ENCODE measurements at regions not wholly inside any gene's neighbourhood (a gene's known extent, or its start where the extent isn't known, plus 50 kb on each side); places are given as distances from the start of the nearest gene placed in this dataset.
"Not testable (repeated sequence)": the region's sequence is repeated elsewhere in the genome, so short reads cannot be mapped to it uniquely, and the experiment has no call there.

DNA sequence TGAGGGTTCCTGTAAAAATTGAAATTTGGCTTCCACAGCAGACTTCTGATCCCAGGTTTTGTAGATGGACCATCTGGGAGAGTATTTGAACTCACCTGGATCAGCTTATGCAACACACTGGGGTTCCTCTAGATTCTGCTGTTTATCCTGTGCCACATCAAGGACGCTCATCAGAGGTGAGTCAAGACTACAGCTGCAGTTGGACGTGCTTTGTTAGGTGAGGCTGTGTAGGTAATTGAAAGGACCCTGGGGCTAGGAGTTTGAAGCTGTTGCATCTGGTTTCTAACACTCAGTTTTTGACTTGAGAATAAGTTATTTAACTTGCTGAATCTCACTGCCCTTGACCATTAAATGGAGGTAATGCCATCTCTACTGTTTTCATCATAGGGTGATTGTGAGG is 394.2 kb downstream of the EDEM1 start:
- H3K9me3 Mint-ChIP-seq = no peaks in the 10 kb centered on the region
- no peaks in the 10 kb centered on the region for H3K4me1 Mint-ChIP-seq
- no peaks in the 10 kb centered on the region for H3K36me3 Mint-ChIP-seq
- no peak overlapping the region for H3K27ac Mint-ChIP-seq
- peaks cover 7% of the 10 kb centered on the region for H3K27me3 Mint-ChIP-seq
- H3K4me3 Mint-ChIP-seq = no peak overlapping the region

DNA sequence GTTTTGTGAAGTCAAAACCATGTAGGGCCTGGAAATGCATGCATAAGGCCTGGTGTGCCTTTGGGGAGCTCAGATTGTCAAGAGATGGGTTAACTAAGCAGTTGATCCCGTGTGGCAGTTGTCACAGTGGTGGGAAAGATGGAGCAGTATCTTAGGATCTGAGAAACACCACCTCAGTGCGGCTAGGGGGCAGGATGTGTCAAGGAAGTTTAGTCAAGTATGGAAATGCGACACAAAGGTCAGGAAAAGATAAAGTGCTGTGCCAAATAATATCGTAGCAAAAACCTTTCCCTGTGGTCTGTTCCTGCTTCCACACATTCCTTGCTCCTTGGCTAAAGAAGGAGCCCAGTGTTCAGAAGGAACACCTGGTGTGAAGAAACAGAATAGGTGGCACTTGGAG is 396.4 kb downstream of the EDEM1 start:
- no peak overlapping the region for H3K27ac Mint-ChIP-seq
- no peak overlapping the region for H3K4me3 Mint-ChIP-seq
- no peaks in the 10 kb centered on the region for H3K9me3 Mint-ChIP-seq
- peaks cover 7% of the 10 kb centered on the region for H3K27me3 Mint-ChIP-seq
- no peaks in the 10 kb centered on the region for H3K4me1 Mint-ChIP-seq
- no peaks in the 10 kb centered on the region for H3K36me3 Mint-ChIP-seq

DNA sequence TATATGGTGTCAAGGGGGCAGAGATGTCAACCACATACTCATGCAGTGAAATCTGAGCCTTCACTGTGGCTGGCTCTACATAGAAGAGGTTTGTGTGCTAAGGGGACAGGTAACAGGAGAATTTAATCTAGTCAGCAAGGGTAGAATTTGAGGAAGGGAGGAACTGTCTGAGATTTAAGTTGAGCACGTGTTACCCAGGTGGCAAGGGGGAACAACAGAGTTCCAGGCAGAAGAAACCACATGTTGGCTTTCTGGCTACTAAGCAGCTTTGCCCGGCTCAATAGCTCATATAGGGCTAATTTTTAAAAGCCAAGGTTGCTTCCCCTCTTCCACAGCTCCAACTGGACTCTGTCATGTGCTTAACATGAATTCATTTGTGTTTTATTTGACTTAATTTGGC is 397.6 kb downstream of the EDEM1 start:
- Mint-ChIP-seq H3K27me3 (peaks cover 7% of the 10 kb centered on the region), H3K4me3 (no peak overlapping the region), H3K4me1 (no peaks in the 10 kb centered on the region), H3K9me3 (no peaks in the 10 kb centered on the region), H3K36me3 (no peaks in the 10 kb centered on the region), H3K27ac (no peak overlapping the region)

DNA sequence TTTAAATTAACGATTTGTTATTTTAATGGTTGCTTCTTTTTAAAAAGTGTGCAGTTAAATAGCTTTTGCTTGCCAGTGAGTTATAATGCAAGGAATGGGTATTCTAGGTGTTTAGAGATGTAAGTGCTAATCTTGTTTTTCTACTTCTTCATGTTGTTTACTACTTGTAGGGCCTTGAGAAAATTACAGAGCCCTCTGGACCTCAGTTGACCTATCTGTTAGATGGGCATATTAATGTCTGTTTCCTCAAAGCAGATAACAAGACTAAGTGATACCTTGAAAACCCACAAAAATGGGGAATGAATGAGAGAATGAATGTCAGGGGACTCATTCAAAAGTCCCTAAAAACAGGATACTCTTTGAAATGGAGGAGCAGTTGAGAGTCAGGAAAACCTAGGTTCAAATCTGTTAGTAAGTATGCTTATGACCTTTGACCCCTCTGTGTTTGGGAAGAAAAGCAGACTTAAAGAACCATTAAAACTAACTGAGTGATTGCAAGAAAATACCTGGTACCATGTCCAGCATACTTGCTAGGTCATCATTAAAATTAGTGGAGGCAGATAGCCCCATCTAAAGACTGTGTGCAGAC is 419.5 kb downstream of the EDEM1 start:
- Mint-ChIP-seq H3K36me3 (no peaks in the 10 kb centered on the region), H3K4me1 (no peaks in the 10 kb centered on the region), H3K9me3 (peaks cover 15% of the 10 kb centered on the region), H3K27me3 (no peaks in the 10 kb centered on the region), H3K4me3 (no peak overlapping the region), H3K27ac (no peak overlapping the region)

DNA sequence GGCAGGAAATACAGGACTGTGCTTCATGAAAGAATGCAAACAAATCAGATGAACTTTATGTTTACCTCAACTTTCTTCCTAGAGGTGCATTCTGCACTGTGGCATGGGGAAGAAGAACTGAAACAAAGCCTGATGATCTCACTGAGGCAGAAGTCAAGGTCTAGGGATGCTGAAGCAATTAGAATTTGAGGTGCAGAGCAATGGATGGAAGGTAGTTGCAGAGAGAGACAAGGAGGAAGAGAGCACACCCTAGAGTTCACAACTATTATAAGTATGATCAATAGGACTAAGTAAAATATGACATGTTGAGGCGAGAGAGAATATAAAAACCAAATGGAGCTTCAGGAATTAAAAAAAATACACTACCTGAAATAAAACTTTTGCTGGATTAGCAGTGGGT is 420.1 kb downstream of the EDEM1 start:
- H3K36me3 Mint-ChIP-seq = no peaks in the 10 kb centered on the region
- H3K4me1 Mint-ChIP-seq = no peaks in the 10 kb centered on the region
- H3K27ac Mint-ChIP-seq = no peak overlapping the region

DNA sequence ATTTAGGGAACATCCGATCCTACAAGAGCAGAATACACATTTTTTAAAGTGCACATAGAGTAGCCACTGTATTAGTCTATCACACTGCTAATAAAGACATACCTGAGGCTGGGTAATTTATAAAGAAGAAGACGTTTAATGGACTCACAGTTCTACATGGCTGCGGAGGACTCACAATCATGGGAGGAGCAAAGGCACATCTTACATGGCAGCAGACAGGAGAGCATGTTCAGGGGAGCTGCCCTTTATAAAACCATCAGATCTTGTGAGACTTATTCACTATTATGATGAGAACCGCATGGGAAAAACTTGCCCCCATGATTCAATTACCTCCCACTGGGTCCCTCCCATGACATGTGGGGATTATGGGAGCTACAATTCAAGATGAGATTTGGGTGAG is 421.5 kb downstream of the EDEM1 start:
- not testable (repeated sequence) for H3K36me3 Mint-ChIP-seq, H3K27me3 Mint-ChIP-seq, H3K9me3 Mint-ChIP-seq, H3K4me1 Mint-ChIP-seq, H3K4me3 Mint-ChIP-seq, H3K27ac Mint-ChIP-seq

More for the DNA sequence above, 420.1 kb downstream of the EDEM1 start:
- Mint-ChIP-seq H3K9me3 (peaks cover 9% of the 10 kb centered on the region), H3K27me3 (no peaks in the 10 kb centered on the region), H3K4me3 (no peak overlapping the region)

DNA sequence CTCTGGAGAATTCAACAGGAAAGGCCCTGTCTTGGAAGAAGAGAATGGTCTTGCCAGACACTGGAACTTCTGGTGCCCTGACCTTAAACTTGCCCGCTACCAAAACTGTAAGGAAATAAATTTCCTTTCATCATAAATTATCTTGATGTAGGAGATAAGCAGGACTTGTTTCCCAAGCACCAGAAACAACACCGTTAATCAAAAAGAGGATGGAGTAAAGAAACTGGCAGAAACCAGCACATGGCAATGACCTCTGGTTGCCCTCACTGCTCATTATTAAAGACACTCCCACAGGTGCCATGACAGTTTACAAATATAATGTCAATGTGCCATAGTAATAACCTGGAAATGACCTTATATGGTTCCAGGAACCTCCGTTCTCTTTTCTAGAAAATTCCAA is 426.1 kb downstream of the EDEM1 start:
- no peaks in the 10 kb centered on the region for H3K36me3 Mint-ChIP-seq
- H3K4me3 Mint-ChIP-seq = no peak overlapping the region
- no peak overlapping the region for H3K27ac Mint-ChIP-seq
- no peaks in the 10 kb centered on the region for H3K27me3 Mint-ChIP-seq
- no peaks in the 10 kb centered on the region for H3K4me1 Mint-ChIP-seq
- peaks cover 13% of the 10 kb centered on the region for H3K9me3 Mint-ChIP-seq

DNA sequence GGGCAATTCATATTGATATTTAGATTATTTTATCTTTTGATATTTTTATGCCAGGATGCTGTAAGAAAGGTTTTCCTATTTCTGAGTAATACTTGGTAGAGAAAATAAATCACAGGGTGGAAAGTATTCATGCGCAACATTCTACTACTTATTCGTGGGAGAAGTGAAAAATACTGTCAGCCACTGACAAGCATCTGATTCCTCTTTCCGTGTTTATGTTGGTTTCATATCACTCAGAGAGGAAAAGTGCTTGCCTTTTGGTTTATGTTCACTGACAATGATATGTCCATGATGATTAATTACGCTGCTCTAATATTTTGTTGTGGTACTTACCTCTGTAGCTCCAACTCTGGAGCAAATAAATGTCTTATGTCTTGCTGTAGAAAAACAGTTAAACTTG is 429.4 kb downstream of the EDEM1 start:
- no peaks in the 10 kb centered on the region for H3K36me3 Mint-ChIP-seq
- peaks cover 14% of the 10 kb centered on the region for H3K9me3 Mint-ChIP-seq
- H3K27ac Mint-ChIP-seq = no peak overlapping the region
- H3K4me1 Mint-ChIP-seq = no peaks in the 10 kb centered on the region
- no peak overlapping the region for H3K4me3 Mint-ChIP-seq
- H3K27me3 Mint-ChIP-seq = no peaks in the 10 kb centered on the region

DNA sequence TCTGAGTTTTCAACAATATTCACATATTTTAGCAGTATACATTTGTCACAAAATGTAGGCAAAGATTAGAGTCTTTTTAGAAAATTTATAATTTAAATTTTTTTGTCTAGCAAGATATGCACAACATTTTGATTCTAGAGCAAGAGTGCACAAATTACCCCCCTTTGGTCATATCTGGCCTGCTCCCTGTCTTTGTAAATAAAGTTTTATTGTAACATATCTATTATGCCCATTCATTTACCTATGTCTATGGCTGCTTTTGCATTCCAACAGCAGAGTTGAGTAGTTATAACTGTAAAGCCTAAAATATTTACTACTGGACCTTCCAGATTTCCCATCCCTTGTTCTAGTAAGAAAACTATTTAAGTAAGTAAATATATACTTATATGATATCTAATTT is 430.7 kb downstream of the EDEM1 start:
- H3K27me3 Mint-ChIP-seq = no peaks in the 10 kb centered on the region
- H3K36me3 Mint-ChIP-seq = no peaks in the 10 kb centered on the region
- H3K4me1 Mint-ChIP-seq = no peaks in the 10 kb centered on the region
- peaks cover 18% of the 10 kb centered on the region for H3K9me3 Mint-ChIP-seq
- no peak overlapping the region for H3K27ac Mint-ChIP-seq
- H3K4me3 Mint-ChIP-seq = no peak overlapping the region

DNA sequence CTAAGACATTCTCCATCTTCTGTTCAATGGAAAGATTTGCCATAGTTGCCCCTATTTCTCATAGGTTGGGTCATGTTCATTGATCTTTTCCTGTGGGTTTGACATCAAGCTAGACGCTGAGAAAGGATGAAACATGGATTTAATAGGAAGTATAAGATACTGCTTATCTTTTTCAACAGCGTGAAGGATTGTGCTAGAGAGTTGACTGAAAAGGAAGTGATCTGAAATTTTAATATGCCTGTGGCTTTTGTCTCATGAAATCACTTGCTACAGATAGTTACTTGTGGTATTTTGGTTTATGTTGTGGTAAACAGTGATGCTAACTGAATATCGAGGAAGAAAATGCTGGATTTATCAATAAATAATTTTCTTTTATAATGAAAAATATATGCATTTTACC is 442.9 kb downstream of the EDEM1 start:
- Mint-ChIP-seq H3K27me3 (no peaks in the 10 kb centered on the region), H3K36me3 (no peaks in the 10 kb centered on the region), H3K4me1 (no peaks in the 10 kb centered on the region), H3K9me3 (peaks cover 10% of the 10 kb centered on the region), H3K4me3 (no peak overlapping the region), H3K27ac (no peak overlapping the region)

DNA sequence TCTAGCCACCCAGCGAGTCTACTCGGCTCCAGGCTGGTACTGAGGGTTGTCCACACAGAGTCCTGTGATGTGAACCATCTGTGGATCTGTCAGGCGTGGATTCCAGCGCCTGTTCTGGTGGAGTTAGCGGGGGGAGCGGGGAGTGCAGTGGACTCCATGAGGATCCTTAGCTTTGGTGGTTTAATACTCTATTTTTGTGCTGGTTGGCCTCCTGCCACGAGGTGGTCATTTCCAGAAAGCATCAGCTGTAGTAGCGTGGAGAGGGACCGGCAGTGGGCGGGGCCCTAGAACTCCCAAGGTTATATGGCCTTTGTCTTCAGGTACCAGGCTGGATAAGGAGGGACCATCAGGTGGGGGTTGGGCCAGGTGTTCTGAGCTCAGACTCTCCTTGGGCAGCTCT is 446.5 kb downstream of the EDEM1 start:
- no peak overlapping the region for H3K4me3 Mint-ChIP-seq
- no peaks in the 10 kb centered on the region for H3K9me3 Mint-ChIP-seq
- H3K27ac Mint-ChIP-seq = no peak overlapping the region
- no peaks in the 10 kb centered on the region for H3K27me3 Mint-ChIP-seq
- H3K36me3 Mint-ChIP-seq = no peaks in the 10 kb centered on the region
- no peaks in the 10 kb centered on the region for H3K4me1 Mint-ChIP-seq

DNA sequence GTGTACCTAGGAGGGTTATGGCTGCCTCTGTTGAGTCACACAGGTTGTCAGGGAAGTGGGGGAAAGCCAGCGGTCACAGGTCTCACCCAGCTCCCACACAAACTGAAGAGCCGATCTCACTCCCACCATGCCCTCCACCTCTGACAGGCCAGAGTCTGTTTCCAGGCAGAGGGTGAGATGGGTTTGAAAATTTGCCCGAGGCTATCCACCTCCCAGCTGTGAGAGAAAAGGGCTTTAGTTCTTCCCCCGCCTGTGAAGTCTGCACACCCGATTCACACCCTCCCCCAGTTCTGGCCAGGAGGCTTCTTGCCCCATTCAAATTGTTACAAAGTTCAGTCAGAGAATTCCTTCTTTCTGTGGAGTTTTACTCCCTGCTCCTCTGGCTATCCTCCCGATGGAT is 446.9 kb downstream of the EDEM1 start:
- Mint-ChIP-seq H3K27me3 (no peaks in the 10 kb centered on the region), H3K27ac (no peak overlapping the region), H3K4me3 (no peak overlapping the region), H3K4me1 (no peaks in the 10 kb centered on the region), H3K36me3 (no peaks in the 10 kb centered on the region), H3K9me3 (no peaks in the 10 kb centered on the region)

DNA sequence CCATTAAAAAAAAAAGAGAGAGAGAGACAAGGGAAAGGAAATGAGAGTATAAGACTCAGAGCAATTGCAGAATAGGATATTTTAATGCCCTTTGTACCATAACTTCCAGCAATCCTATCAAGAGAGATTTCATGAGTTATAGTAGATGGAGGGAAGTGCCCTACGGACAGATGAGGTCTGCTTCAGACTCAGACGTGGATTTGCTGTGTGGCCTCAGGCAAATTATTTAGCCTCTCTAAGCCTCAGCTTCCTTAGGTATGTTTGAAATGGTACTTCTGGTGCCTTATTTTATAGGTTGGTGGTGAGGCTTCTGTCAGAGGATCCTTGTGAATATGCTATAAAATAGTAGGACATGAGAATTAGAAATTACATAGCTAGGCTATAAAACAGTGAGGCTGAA is 448.2 kb downstream of the EDEM1 start:
- H3K36me3 Mint-ChIP-seq = no peaks in the 10 kb centered on the region
- no peak overlapping the region for H3K27ac Mint-ChIP-seq
- no peaks in the 10 kb centered on the region for H3K4me1 Mint-ChIP-seq
- no peak overlapping the region for H3K4me3 Mint-ChIP-seq
- no peaks in the 10 kb centered on the region for H3K9me3 Mint-ChIP-seq
- no peaks in the 10 kb centered on the region for H3K27me3 Mint-ChIP-seq

DNA sequence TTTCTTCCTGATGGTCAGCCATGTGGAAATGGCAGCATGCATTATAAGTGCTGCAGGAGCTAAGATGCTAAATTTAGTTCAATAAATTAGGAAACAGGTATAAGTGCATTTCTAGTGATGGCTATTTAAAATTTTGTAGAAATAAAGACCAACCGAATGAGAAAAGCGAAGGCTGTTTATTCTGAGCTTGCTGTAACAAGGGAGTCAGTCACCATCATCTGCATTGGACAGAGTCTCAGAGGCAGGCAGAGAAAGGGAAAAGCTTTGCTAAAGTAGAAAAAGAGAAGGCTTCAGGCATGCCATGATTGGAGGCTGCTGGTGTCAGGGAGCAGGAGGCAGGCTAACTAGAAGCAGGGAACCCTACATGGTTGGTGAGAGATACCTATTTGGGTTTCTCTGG is 451.0 kb downstream of the EDEM1 start:
- no peaks in the 10 kb centered on the region for H3K36me3 Mint-ChIP-seq
- H3K4me1 Mint-ChIP-seq = no peaks in the 10 kb centered on the region
- no peak overlapping the region for H3K4me3 Mint-ChIP-seq
- H3K27ac Mint-ChIP-seq = no peak overlapping the region
- H3K9me3 Mint-ChIP-seq = no peaks in the 10 kb centered on the region
- no peaks in the 10 kb centered on the region for H3K27me3 Mint-ChIP-seq

DNA sequence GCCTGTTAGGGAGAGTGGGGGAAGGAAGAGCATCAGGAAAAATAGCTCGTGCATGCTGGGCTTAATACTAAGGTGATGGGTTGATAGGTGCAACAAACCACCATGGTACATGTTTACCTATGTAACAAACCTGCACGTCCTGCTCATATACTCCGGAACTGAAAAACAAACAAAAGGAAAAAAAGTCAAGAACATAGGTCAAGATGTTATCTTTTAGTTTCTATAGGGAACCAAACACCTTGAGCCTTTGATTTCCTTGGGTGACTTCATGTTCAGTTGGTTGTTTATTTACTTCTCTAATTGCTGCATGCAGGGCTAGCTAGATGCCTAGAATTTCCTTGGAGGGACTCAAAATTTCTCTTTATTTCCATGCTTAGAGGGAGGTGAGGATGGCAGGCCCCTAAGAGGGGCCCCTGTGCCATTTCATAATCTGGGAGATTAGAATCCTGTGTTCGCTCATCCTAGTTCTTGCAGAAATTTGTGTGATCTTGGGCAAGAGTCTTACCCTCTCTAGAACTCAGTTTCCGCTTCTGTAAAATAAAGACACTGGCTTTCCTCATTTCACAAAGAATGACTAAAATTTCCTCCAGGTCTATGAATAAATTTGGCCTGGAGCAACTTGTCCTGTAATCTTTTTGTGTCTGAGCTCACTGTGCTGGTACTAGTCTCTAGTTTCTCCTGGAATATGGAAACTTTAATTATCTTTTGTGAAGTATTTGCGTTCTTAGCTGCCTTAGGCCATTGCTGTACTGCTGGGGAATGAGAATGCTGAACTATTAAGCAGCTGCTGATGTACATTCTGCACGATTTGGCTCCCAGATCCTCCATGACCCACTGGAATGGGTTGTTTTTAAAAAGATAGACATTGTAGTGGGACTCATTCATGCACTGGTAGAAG is 457.5 kb downstream of the EDEM1 start:
- Mint-ChIP-seq H3K27me3 (no peaks in the 10 kb centered on the region), H3K4me1 (no peaks in the 10 kb centered on the region), H3K9me3 (no peaks in the 10 kb centered on the region), H3K36me3 (no peaks in the 10 kb centered on the region), H3K27ac (no peak overlapping the region), H3K4me3 (no peak overlapping the region)

DNA sequence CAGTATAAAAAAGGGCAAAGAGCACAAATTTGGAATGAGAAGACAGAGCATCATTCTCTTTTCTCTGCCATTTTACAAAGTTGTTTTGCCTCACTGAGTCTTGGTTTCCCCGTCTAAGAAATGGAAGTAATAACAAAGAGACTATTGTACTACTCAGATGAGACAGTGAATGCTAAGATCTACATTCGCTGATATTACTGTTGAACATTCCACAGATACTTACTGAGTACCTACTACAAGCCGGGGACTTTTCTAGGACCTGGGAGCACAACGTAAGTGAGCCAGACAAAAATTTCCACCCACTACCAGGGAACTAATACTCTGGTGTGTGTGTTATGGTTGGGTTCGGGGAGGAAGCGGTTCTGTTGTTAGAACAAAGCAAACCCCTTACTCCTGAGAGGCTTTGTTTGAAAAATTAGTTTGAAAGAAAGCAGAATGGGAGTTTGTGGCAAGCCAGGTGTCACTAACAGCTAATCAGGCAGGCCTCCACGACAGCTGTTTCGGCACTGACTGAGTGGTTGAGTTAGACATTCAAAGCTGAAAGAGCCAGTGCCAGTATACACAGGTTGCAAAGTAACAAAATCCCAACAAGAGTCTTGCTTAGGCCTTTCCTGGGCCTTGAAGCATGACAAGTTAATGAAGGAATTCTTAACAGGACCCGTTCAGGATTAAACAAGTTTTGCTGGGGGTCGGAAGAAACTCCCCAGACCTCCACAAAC is 458.3 kb downstream of the EDEM1 start:
- Mint-ChIP-seq H3K36me3 (no peaks in the 10 kb centered on the region), H3K27me3 (no peaks in the 10 kb centered on the region), H3K27ac (no peak overlapping the region), H3K9me3 (peaks cover under 1% of the 10 kb centered on the region), H3K4me1 (no peaks in the 10 kb centered on the region), H3K4me3 (no peak overlapping the region)
